ENCODE measurements at regions not wholly inside any gene's neighbourhood (a gene's known extent, or its start where the extent isn't known, plus 50 kb on each side); places are given as distances from the start of the nearest gene placed in this dataset.
"Not testable (repeated sequence)": the region's sequence is repeated elsewhere in the genome, so short reads cannot be mapped to it uniquely, and the experiment has no call there.

GRCh38 chr2:22027345-22028005 is 903.7 kb downstream of the TDRD15 start:
- no peak for DNase-seq

- no peak for DNase-seq
Observed at GRCh38 chr2:22035361-22035830, 911.6 kb downstream of the TDRD15 start.

GRCh38 chr2:22037274-22037673 is 913.5 kb downstream of the TDRD15 start:
- no peak for DNase-seq

GRCh38 chr2:22043784-22044183 is 920.0 kb downstream of the TDRD15 start:
- no peak for DNase-seq

GRCh38 chr2:22055784-22056620 is 932.2 kb downstream of the TDRD15 start:
- DNase-seq = no peak

GRCh38 chr2:22056621-22057132 is 932.9 kb downstream of the TDRD15 start:
- no peak for DNase-seq

- no peak for DNase-seq
Observed at GRCh38 chr2:22062679-22063078, 938.9 kb downstream of the TDRD15 start.

GRCh38 chr2:22076454-22076853 is 952.7 kb downstream of the TDRD15 start:
- DNase-seq = no peak

GRCh38 chr2:22078701-22079100 is 954.9 kb downstream of the TDRD15 start:
- no peak for DNase-seq

- no peak for DNase-seq
Observed at GRCh38 chr2:22079583-22079982, 955.8 kb downstream of the TDRD15 start.

GRCh38 chr2:22086726-22087125 is 963.0 kb downstream of the TDRD15 start:
- no peak for DNase-seq

- not testable (repeated sequence) for DNase-seq
Observed at GRCh38 chr2:22103617-22104016, 979.8 kb downstream of the TDRD15 start.

- no peak for DNase-seq
Observed at GRCh38 chr2:22110244-22110651, 986.5 kb downstream of the TDRD15 start.

GRCh38 chr2:22124003-22124402 is 1000.2 kb downstream of the TDRD15 start:
- DNase-seq = no peak

GRCh38 chr2:22126106-22126505 is 1002.3 kb downstream of the TDRD15 start:
- no peak for DNase-seq

GRCh38 chr2:22126978-22127377 is 1003.2 kb downstream of the TDRD15 start:
- DNase-seq = no peak

GRCh38 chr2:22134421-22134820 is 1010.7 kb downstream of the TDRD15 start:
- no peak for DNase-seq

GRCh38 chr2:22136446-22136845 is 1012.7 kb downstream of the TDRD15 start:
- no peak for DNase-seq

- DNase-seq = no peak
Observed at GRCh38 chr2:22143840-22144239, 1020.1 kb downstream of the TDRD15 start.

GRCh38 chr2:22153931-22154613 is 1030.3 kb downstream of the TDRD15 start:
- DNase-seq = no peak

GRCh38 chr2:22156661-22157060 is 1032.9 kb downstream of the TDRD15 start:
- not testable (repeated sequence) for DNase-seq

- DNase-seq = no peak
Observed at GRCh38 chr2:22167256-22167655, 1043.5 kb downstream of the TDRD15 start.

- DNase-seq = no peak
Observed at GRCh38 chr2:22175003-22175402, 1051.2 kb downstream of the TDRD15 start.
